Putamen (tissue), 1 donor: ENCODE measurements at regions not wholly inside any gene's neighbourhood (a gene's known extent, or its start where the extent isn't known, plus 50 kb on each side); places are given as distances from the start of the nearest gene placed in this dataset.
A peak's percentile ranks its signal among the peaks of the same experiment; 100 is the strongest.

Source experiments
- DNase-seq: peaks from one replicate; pipeline ENCODE4 v3.0.0-alpha.2; 2016; ENCODE audit warnings: low spot score

- DNase-seq: no peak
Measured at GRCh38 chr16:9374061-9374460, 282.6 kb downstream of the HAPSTR1 start.

GRCh38 chr16:9378876-9379275 lies 287.4 kb downstream of the HAPSTR1 start:
- DNase-seq: no peak

GRCh38 chr16:9380221-9380620 lies 288.8 kb downstream of the HAPSTR1 start:
- peak; percentile 45 for DNase-seq

- peak; percentile 58 for DNase-seq
Measured at GRCh38 chr16:9381399-9381798, 290.0 kb downstream of the HAPSTR1 start.

GRCh38 chr16:9381905-9382304 lies 290.5 kb downstream of the HAPSTR1 start:
- no peak for DNase-seq

- no peak for DNase-seq
Measured at GRCh38 chr16:9383281-9383680, 291.8 kb downstream of the HAPSTR1 start.

GRCh38 chr16:9384141-9384540 lies 292.7 kb downstream of the HAPSTR1 start:
- no peak for DNase-seq

- DNase-seq: no peak
Measured at GRCh38 chr16:9389543-9390207, 298.2 kb downstream of the HAPSTR1 start.

GRCh38 chr16:9392956-9393355 lies 301.5 kb downstream of the HAPSTR1 start:
- no peak for DNase-seq

GRCh38 chr16:9393591-9393990 lies 302.1 kb downstream of the HAPSTR1 start:
- DNase-seq: peak; percentile 36

- no peak for DNase-seq
Measured at GRCh38 chr16:9395958-9396359, 304.5 kb downstream of the HAPSTR1 start.

- DNase-seq: no peak
Measured at GRCh38 chr16:9399573-9399972, 308.1 kb downstream of the HAPSTR1 start.

- DNase-seq: no peak
Measured at GRCh38 chr16:9401173-9401572, 309.7 kb downstream of the HAPSTR1 start.

GRCh38 chr16:9402293-9402860 lies 310.9 kb downstream of the HAPSTR1 start:
- no peak for DNase-seq

- no peak for DNase-seq
Measured at GRCh38 chr16:9404811-9405210, 313.4 kb downstream of the HAPSTR1 start.

GRCh38 chr16:9406038-9406712 lies 314.7 kb downstream of the HAPSTR1 start:
- no peak for DNase-seq

GRCh38 chr16:9407206-9407758 lies 315.8 kb downstream of the HAPSTR1 start:
- no peak for DNase-seq

GRCh38 chr16:9408297-9408878 lies 316.9 kb downstream of the HAPSTR1 start:
- no peak for DNase-seq

GRCh38 chr16:9409560-9410493 lies 318.4 kb downstream of the HAPSTR1 start:
- DNase-seq: no peak

GRCh38 chr16:9411426-9411825 lies 320.0 kb downstream of the HAPSTR1 start:
- DNase-seq: no peak

GRCh38 chr16:9412031-9412914 lies 320.8 kb downstream of the HAPSTR1 start:
- no peak for DNase-seq
